ENCODE measurements at regions not wholly inside any gene's neighbourhood (a gene's known extent, or its start where the extent isn't known, plus 50 kb on each side); places are given as distances from the start of the nearest gene placed in this dataset.
A peak's percentile ranks its signal among the peaks of the same experiment; 100 is the strongest.

DNA sequence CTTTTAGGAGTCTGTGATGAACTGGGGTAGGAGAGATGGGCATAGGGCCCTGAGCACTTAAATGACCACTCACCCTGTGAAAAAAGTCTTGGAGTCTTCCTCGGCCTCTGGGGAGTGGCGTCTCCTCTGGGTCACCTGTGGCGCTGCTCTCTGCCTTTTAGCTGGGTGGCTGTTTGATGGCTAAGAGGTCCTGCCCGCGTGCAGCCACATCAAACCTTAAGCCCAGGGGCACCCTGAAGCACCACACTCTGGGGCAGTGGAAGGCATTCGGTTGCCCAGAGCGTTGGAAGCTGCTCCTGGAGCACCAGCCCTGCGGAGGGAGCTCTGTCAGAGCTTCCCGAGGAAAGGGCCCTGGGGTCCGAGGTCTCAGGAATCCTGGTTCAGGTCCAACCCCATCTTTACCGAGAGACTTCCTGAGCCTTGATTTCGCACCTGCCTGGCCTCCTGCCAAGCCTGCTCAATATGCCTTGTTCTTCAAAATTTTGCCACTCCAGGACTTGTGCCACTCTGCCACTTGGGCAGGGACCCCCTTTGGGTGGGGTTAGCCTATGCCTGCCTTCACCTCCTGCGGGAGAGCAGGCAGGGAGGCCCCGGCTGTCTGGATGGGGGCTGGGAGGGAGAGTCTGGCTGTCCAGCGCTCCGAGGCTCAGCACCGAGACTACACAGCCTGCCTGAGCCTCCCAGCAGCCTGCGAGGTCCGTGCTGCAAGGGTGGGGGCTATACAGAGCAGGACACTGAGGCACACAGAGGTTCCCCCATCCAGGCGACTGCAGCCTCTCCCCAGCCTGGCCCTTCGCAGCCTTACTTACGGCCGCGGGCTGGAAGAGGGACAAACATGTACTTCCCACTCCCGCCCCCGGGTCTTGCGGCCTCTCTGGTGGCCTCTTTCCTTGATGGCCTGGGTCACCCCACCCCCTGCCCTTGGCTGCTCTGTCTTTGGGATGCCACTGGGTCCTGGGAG is 63.4 kb upstream of the RNU6ATAC start:
- no peak for DNase-seq (ENCODE audit: low read depth)

DNA sequence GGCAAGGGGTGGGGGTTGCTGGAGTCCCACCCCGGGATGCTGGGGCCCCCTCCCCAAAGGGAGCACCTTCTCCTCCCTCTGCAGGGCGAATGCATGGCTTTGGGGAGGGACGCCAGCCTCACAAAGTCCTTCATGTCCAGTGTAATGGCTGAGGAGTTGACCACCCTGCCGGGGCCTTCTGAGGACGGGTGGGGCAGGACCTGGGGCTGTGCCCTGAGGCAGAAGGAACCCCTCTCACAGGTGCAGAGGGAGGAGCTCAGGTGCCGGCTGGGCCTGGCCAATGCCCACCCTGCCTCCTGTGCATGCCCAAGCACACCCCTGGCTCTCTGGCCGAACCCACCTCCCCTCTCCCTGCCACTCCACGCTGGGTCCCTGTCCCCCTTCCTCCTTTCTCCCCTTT is 64.3 kb upstream of the RNU6ATAC start:
- no peak for DNase-seq (ENCODE audit: low read depth)

DNA sequence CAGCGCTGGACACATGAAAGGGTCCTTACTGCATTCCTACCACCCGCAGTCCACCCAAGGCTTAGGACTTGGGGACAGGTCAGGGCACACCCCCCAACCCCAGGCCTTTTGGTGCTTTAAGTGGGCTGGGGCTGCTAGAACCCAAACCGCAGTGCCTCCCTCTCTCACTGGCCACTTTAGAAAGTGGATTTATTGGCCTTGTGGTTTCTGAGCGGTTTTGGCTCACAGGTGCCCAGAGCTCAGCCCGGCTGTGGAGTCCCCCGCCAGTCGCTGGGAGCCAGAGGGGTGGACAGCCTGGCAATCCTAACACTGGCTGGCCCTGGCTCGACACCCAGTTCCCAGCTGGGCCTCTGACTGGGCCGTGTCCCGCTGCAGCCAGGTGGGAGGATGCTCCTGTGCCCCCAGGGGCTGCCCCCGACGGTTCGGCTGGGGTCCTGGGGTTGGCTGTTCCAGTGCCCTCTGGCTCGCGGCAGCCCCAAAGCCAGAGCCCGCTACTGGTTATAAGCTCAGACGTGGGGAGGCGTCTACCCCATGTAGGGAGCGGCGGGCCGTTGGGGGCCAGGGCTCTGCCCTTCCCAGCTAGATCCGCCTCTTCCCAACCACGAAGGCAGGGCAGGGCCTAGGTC is 65.2 kb upstream of the RNU6ATAC start:
- no peak for DNase-seq (ENCODE audit: low read depth)

DNA sequence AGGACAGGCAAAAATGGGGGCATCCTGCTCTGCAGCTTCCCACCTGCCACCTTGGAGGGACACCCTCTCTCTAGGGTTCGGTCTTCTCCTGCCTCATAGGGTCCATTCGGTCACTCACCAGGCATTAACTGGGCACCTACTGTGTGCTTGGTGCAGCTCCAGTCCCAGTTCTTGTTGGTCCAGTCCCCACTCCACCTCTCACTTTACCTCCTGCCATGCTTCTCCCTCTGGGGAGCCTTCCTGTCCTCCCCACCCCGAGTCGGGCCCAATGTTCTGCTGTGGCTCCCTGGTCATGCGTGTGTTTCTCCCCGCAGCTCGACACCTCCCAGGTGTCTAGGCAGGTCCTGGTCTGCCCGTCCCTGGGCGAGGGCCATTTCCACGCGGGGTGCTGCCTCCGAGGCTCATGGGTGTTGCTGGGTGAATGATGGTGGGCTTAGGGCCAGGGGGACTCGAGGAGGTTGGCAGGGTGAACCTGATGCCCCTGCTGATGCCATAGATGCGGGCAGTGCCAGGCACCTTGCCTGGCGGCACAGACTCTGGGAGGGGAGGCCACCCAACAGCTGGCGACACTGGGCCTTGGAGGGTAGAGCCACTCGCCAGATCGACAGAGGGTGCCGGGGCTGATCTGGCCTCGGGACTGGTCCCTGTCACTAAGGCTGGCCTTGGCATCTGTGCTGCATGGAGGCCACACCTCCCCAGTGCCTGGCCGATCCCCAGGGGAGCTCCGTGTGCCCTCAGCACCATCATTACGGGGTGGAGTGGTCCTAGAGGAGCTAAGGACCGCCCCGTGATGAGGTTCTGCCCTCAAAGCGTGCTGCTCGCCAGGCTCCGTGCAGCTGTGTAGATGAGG is 66.0 kb upstream of the RNU6ATAC start:
- DNase-seq (ENCODE audit: low read depth) = no peak

DNA sequence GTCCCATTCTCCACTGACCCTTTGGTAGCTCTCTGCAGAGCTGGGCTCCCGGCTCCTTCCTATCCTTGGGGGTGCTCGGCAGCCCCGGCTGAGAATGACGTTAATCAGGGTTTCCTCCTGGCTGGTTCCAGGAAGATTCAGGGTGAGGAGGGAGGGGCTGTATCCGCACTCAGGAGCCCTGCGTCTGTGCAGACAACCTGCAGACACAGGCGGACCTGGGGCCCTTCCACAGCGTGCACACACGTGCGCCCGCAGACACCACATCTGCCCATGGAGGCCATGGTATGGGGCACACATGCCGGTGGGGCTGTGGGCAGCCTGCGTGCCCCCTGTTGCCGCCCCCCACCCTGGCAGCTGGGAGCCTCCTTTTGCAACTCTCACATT is 66.6 kb upstream of the RNU6ATAC start:
- no peak for DNase-seq (ENCODE audit: low read depth)

DNA sequence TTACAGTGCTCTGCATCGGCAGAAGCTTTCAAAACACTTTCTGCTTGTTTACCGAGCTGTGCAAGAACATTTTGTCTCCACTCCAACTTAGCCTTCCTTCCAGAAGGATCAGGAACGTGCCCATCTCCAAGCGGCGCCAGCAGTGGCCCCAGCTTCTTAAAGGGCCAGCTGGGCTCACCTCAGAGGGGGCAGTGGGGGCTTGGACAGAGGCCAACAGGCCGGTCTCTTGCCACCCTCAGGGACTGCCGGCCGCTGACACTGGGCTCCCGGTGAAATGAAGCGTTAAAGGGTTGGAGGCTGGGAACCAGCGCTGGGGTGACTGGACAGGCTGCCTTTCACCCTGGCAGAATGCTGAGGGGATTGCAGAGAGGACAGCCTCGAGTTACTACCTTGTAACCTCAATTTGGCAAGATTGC is 67.0 kb upstream of the RNU6ATAC start:
- DNase-seq (ENCODE audit: low read depth) = no peak

DNA sequence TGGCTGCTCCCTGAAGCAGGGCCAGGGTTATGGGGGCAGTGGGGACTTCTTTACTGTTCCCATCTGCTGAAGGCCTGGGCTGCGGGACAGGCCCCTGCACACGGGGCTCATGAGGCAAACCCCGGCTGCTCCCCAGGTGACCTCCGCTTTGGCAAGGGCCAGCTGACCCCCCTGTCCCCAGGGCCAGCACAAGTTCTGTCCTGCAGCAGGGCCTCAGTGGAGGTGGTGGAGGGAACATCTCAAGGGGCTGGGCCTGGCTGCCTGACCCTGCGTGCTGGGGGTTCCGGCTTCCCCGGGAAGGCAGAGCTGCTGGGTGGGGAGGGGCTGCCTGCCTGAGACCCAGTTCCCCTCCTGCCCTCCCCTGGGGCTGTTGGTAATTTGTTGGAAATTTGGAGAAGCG is 67.4 kb upstream of the RNU6ATAC start:
- DNase-seq (ENCODE audit: low read depth) = no peak

DNA sequence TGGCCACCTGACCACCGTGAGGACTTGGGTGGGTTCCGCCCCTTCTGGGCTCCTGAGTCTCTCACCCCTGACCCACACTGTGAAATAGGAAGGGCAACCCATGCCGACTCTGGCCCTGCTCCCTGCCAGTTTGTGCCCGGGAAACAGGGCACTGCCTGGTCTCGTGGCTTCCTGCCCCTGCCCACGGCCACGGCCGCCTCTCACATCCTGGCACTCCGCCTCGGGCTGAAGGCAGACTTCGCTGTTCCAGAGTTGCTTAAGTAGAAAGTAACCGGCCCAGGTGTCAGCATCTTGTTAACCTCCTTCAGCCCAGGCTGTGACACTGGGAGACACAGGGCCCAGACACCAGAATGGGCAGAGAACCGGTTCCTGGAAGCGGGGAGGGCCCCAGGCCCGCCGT is 68.7 kb upstream of the RNU6ATAC start:
- DNase-seq (ENCODE audit: low read depth) = no peak

DNA sequence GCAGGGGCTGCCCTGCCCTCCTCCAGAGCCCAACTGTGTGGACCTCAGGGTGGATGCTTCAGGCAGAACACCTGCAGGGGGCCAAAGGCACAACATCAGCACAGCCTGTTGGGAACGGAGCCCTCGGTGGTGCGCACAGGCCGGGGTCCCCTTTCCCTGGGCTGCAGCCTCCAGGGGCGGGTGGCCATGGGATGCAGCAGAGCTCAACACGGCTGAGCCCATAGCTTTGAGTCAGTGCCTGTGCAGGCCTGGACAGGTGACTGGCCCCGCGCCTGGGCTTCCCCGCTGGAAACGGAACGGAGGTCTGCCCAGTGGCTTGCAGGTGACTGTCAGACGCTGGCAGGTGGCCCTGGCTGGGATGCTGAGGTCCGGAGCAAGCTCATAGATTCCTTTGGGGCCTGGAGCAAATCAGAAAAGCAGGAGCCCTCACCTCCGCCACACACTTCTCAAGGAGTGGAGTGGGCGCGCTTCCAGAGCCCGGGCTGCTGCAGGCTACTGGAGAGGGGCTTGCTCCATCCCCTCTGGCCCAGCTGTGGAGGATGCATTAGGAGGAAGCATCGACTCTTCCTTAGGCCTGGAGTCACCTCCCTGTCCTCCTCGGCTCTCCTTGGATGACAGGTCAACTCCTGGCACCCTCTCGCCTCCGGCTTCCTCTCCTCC is 69.8 kb upstream of the RNU6ATAC start:
- DNase-seq (ENCODE audit: low read depth) = no peak

DNA sequence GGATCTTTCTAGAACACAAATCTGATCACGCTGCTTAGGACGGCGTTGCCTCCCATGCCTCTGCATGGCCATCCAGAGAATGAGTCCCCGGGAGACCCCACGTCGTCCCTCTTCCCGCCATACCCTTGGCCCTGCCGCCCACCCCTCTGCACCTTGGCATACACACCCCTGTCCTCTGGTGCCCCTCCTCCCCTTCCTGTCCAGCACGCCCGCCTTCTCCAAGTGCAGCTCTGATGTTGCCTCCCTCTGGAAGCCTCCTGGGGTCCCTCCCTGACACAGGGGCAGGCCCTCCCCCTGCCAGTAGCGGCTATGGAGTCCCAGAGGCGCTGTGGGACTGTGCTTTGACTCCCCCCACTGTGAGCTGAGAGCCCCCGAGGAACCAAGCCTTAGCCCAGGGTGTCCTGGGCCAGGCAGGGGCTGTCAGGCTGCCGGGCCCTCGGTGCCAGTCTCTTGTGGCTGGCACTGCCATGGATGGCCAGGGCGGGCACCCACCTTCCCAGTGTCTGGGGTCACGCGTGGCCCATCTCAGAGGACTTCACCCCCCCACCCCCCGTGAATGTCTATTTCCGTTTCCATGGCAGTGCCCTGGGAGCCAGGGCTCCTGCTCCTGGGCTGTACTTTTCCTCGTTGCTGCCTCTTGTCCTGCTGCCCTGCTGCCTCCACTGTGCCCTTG is 70.5 kb upstream of the RNU6ATAC start:
- DNase-seq (ENCODE audit: low read depth) = no peak

DNA sequence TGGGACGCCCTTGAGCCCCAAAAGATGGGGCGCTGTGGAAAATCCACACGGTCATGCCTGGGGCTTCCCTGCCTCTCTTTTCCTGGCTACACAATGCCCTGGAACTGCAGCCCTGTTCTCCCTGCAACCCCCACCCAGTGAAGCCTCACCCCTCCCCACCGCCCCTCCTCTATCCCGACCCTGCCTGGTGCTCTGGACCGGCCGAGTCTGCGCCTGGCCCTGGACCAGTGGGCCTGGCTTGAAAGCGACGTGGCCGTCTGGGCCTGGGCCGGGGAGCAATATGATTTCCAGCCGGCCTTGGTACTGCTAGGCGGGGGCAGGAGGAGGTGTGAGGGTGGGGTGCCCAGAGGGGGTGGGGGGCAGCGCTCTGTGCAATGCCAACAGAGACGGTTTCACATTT is 71.0 kb upstream of the RNU6ATAC start:
- no peak for DNase-seq (ENCODE audit: low read depth)

DNA sequence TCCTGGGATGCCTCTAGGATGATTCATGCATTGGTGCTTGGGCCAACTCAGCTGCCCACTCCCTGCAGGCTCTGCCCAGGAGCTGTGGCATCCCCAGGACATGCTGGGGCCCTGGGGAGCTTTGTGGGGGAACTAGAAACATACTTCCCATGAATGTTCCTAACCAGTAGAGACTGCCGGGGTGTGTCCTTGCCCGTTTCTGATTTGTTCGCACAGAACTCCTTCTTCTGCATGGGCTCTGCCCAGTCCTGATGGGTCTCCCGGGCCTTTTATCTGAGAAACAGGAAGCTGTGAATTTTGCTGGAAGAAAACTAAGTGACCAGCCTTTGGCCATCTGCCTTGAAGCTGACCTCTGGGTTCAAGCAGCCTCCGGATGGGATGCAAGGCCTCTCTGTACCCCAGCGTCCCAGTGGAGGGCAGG is 71.6 kb upstream of the RNU6ATAC start:
- DNase-seq (ENCODE audit: low read depth) = no peak

DNA sequence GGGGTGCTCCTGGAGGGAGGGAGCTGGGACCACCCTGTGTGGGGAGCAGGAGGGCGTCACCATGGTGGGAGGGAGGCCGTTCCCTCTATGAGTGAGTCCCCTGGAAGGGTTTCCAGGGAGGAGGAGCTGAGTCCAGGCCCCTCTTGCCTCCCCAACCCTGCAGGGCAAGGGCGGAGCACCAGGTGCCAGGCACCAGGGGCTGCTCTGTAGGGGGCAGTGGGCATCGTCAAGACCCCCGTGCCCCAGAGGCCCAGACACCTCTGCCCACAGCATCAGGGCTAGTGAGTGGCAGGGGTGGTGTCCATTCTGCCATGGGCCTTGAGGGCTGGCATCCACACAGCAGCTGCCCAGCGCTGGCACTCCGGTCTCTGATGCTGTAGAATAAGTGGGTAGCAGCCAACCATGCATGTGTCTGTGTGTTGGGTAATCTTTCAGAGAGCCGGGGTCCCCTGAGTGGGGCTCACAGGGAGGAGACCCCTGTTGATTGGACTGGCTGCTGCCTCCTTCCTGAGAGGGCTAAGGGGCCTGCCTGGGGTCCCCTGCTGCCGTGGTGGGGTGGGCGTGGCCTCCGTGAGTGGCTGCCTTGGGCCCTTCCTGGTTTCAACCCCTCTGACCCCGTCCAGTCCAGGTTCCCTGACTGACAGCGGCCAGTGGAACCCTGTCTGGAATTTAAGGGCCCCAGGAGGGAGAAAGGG is 72.7 kb upstream of the RNU6ATAC start:
- no peak for DNase-seq (ENCODE audit: low read depth)

DNA sequence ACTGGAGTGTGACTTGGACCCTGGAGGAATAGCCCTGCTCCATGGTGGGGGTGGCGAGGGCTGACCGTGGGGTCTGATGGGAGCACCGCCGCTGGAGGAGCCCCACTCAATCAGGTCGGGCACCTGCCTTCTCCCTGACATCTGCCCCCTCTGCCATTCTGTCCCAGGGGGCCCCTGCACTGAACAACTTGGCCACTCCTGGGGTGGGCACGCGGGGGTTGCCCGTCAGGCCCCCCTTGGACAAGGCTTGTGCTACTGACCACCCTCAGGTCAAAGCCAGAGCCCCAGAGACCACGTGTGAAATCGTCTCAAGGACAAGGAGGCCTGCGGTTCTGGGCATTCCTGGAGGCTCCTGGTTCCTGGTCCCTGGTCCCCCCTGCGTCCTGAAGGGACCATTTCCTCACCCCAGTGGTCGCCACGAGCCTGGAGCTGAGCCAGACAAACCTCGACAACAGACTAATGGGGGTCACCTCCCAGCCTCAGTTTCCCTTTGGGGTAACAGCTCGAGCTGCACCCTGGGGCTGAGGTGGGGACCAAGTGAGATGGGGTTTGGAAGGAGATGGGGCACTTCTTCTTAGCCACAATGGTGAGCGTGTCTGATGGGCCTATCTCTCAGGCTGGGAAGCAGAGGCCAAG is 73.4 kb upstream of the RNU6ATAC start:
- no peak for DNase-seq (ENCODE audit: low read depth)

DNA sequence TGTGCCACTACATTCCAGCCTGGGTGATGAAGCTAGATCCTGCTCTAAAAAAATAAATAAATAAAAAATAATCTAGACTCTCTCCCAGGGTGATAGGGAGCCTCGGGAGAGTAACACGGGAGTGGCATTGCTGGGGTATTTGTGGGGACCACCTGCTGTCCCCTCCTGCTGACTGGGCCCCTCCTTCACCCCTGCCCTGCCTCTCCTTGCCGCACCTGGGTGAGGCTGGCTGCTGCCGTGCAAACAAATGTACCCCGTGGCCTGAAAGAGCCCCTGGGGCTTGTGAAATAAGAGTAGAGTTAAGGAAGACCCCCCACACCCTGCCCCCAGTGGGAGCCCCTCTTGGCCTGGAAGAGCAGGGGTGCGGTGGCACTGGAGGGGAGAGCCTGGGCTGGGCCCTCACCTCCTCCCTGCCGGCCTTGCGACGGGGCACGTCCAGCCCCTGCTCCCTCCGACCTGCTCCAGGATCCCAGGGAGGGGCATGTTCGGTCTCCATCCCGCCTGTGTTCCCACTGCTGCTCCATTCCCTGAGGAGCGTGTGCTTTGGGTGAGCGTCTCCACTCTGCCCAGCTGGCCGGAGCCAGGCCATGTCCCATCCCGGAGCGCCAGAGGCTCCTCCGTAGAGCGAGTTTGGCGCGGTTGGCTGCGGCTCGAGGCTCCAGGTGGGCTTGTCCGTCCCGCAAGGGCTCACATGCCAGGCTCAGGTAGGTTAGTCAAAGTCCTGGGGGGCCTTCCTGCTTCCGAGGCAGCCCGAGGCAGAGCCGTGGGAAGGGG is 75.0 kb upstream of the RNU6ATAC start:
- DNase-seq (ENCODE audit: low read depth) = no peak

DNA sequence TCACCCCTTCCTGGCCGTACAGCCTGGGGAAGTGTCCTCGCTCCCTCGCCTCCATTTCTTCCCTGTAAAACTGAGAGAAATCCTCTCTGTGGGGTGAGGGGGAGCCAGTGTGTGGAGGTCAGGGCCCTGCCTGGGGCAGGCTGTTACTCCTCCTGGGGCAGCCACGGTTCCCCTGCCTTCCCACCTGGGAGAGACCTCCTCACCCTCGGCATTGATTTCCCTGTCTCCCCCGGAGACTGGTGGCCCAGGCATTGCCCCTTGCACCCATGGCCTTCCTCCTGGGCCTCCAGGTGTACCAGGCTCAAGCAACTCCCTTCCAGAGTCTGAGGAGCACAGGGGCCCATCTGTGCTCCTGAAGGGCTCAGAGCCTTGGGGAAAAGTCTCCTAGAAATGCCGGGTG is 75.6 kb upstream of the RNU6ATAC start:
- no peak for DNase-seq (ENCODE audit: low read depth)

DNA sequence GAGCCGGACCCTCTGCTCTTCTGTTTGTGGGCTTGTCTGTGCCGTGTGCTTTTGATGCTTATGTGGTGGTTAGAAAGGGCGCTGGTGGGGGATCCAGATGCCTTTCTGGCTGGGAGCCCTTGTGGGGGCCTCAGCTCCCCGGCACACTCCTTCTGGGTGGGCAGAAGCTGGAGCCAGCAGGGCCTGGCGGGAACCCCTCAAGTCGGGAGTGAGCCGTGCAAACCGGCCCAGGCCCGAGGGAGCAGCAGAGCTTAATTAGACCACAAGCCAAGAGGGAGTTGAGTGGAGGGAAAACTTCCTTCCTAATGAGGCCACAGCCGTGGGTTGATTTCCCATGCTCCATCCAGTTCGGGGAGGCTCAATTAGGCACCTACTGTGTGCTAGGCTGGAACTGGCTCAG is 76.0 kb upstream of the RNU6ATAC start:
- DNase-seq (ENCODE audit: low read depth) = no peak

DNA sequence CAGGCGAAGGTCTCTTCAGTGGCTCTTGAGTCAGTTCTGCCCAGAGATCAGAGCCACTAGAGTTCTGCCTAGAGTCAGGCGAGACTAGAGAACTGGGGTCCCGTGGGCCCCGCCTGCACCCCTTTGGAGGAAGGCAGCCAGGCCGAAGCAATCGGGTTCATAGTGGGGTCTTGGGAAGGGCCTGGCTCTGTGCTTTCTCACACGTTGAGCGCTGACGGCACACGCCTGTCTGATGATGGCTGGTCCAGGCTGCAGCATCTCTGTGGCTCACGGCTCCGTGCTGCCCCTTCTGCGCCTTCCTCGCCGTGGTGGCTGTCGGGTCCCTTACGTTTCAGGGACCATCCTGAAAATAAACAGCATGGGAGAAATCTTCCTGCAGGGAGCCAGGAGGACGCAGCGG is 78.3 kb upstream of the RNU6ATAC start:
- DNase-seq (ENCODE audit: low read depth) = no peak

DNA sequence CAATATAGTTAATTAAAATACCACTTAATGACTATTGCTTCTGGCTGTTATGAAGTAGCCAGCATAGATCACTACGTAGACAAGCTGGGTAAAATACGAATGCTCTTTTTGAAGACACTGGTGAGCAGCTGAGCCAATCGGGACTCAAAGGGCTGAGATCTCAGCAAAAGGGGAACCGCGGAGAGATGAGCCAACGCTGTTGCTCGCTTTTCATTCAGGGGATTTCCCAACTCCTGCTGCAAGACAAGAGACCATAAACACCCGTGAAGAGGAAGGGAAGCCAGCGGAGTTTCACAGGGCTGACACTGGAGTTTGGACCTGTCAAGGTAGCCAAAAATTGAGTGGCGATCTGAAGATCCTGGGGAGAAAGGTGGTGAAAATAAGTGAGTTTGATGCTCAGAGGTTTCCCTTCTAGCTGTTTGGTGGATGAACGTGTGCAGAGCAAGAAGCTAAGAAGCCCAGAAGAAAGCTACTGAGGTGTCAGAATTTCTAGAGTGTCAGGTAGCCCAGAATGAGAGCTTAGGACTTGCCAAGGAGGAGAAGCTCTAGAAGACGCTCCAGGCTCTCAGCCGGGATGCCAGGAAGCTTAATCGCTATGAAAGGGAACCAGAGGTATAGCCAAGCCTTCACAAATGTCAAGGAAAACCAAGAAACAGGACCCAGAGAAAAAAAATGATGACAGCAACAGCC is 79.6 kb upstream of the RNU6ATAC start:
- peak; percentile 3 for DNase-seq (ENCODE audit: low read depth)
